Ishikawa (cell line): ENCODE measurements at regions not wholly inside any gene's neighbourhood (a gene's known extent, or its start where the extent isn't known, plus 50 kb on each side); places are given as distances from the start of the nearest gene placed in this dataset.

Experiments
- CEBPB ChIP-seq: IDR thresholded peaks from 2 replicates; pipeline ENCODE4 v1.6.1; 2012
- CREB1 ChIP-seq: IDR thresholded peaks from 2 replicates; pipeline ENCODE4 v1.6.1; 2012; ENCODE audit warnings: low read depth
- EGR1 ChIP-seq: IDR thresholded peaks from 2 replicates; pipeline ENCODE4 v1.6.1; 2012
- EP300 ChIP-seq: IDR thresholded peaks from 2 replicates; pipeline ENCODE4 v1.6.1; 2012; ENCODE audit warnings: borderline replicate concordance
- FOXM1 ChIP-seq: IDR thresholded peaks from 2 replicates; pipeline ENCODE4 v1.6.1; 2012; ENCODE audit warnings: low read depth, borderline replicate concordance
- MAX ChIP-seq: IDR thresholded peaks from 2 replicates; pipeline ENCODE4 v1.6.1; 2012
- NFIC ChIP-seq: IDR thresholded peaks from 2 replicates; pipeline ENCODE4 v1.6.1; 2012
- RAD21 ChIP-seq: IDR thresholded peaks from 2 replicates; pipeline ENCODE4 v1.6.1; 2012; ENCODE audit warnings: low read depth
- REST ChIP-seq: IDR thresholded peaks from 2 replicates; pipeline ENCODE4 v1.6.1; 2012; ENCODE audit warnings: low read depth, mild to moderate bottlenecking
- TAF1 ChIP-seq: IDR thresholded peaks from 2 replicates; pipeline ENCODE4 v1.6.1; 2012; ENCODE audit warnings: low read depth, mild to moderate bottlenecking
- TCF12 ChIP-seq: IDR thresholded peaks from 2 replicates; pipeline ENCODE4 v1.6.1; 2012; ENCODE audit warnings: low read depth
- TEAD4 ChIP-seq: IDR thresholded peaks from 2 replicates; pipeline ENCODE4 v1.6.1; 2012
- USF1 ChIP-seq: IDR thresholded peaks from 2 replicates; pipeline ENCODE4 v1.6.1; 2012
- YY1 ChIP-seq: IDR thresholded peaks from 2 replicates; pipeline ENCODE4 v1.6.1; 2012; ENCODE audit warnings: low read depth
- ZBTB7A ChIP-seq: IDR thresholded peaks from 2 replicates; pipeline ENCODE4 v1.6.1; 2012; ENCODE audit warnings: low read depth

GRCh38 chr6:159505140-159505922 lies 187.7 kb downstream of the SOD2 start:
- TF ChIP-seq REST (no peak), YY1 (no peak), CEBPB (no peak)

- TF ChIP-seq MAX (no peak), EP300 (no peak), NFIC (no peak), USF1 (no peak), ZBTB7A (no peak), EGR1 (no peak), FOXM1 (no peak), YY1 (no peak), TEAD4 (no peak), TAF1 (no peak), TCF12 (no peak), CEBPB (no peak), REST (no peak), CREB1 (no peak)
Measured at GRCh38 chr6:159501558-159501957, 191.5 kb downstream of the SOD2 start.

GRCh38 chr6:159499034-159499433 lies 194.0 kb downstream of the SOD2 start:
- TF ChIP-seq REST (no peak), MAX (no peak), FOXM1 (no peak), ZBTB7A (no peak), USF1 (no peak), TEAD4 (no peak), TCF12 (no peak), EP300 (no peak)

GRCh38 chr6:159494586-159494972 lies 198.5 kb downstream of the SOD2 start:
- no peak for TF ChIP-seq CREB1

- TF ChIP-seq FOXM1, result no peak
- no peak for TF ChIP-seq EGR1
- TF ChIP-seq CREB1, result no peak
- TF ChIP-seq CEBPB, result no peak
- TF ChIP-seq REST, result no peak
- no peak for TF ChIP-seq EP300
- no peak for TF ChIP-seq MAX
- no peak for TF ChIP-seq USF1
- no peak for TF ChIP-seq TEAD4
- no peak for TF ChIP-seq TAF1
- TF ChIP-seq RAD21, result no peak
- no peak for TF ChIP-seq TCF12
- TF ChIP-seq ZBTB7A, result no peak
- no peak for TF ChIP-seq YY1
Measured at GRCh38 chr6:159493898-159494585, 199.0 kb downstream of the SOD2 start.
